ENCODE measurements at regions not wholly inside any gene's neighbourhood (a gene's known extent, or its start where the extent isn't known, plus 50 kb on each side); places are given as distances from the start of the nearest gene placed in this dataset.
"Not testable (repeated sequence)": the region's sequence is repeated elsewhere in the genome, so short reads cannot be mapped to it uniquely, and the experiment has no call there.

GRCh38 chr21:21997390-21998333 is 999.5 kb downstream of the NCAM2 start:
- Mint-ChIP-seq H3K9me3 (peaks cover 27% of the 10 kb centered on the region), H3K27me3 (ENCODE audit: low read depth) (no peaks in the 10 kb centered on the region), H3K4me1 (ENCODE audit: low read depth) (no peaks in the 10 kb centered on the region), H3K27ac (no peak overlapping the region), H3K4me3 (ENCODE audit: low read depth) (no peak overlapping the region), H3K36me3 (ENCODE audit: low read depth) (no peaks in the 10 kb centered on the region)
- intact Hi-C loops (cut with micrococcal nuclease), result no loop called here
- no peak for DNase-seq (ENCODE audit: low spot score)

- Mint-ChIP-seq H3K27ac (no peak overlapping the region), H3K36me3 (ENCODE audit: low read depth) (no peaks in the 10 kb centered on the region), H3K27me3 (ENCODE audit: low read depth) (no peaks in the 10 kb centered on the region), H3K4me3 (ENCODE audit: low read depth) (no peak overlapping the region), H3K9me3 (peaks cover 15% of the 10 kb centered on the region), H3K4me1 (ENCODE audit: low read depth) (no peaks in the 10 kb centered on the region)
- no peak for DNase-seq (ENCODE audit: low spot score)
- intact Hi-C loops (cut with micrococcal nuclease), result no loop called here
Observed at GRCh38 chr21:22019766-22020165, 1021.6 kb downstream of the NCAM2 start.

DNA sequence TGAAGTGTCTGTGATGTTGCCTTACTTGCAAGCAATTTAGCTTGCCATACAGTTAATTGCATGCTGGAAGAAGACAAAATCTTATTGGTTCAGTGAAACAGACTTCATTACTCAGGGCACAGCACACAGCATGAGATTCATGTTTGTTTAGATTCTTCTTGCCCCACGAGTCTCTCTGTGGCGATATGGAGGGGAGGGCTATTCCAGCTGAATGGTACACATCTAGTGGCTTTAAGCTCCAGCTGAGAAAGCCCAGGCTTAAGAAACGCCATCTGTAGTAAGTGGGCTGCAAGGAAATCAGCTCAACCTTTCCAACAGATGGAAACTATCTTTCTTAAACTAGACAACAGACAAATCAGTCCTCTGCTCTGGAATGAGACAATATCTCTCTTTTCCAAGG is 1022.0 kb downstream of the NCAM2 start:
- intact Hi-C loops (cut with micrococcal nuclease), result no loop called here
- H3K9me3 Mint-ChIP-seq, result peaks cover 15% of the 10 kb centered on the region
- no peak for DNase-seq (ENCODE audit: low spot score)
- H3K4me1 Mint-ChIP-seq (ENCODE audit: low read depth), result no peaks in the 10 kb centered on the region
- no peaks in the 10 kb centered on the region for H3K27me3 Mint-ChIP-seq (ENCODE audit: low read depth)
- no peak overlapping the region for H3K4me3 Mint-ChIP-seq (ENCODE audit: low read depth)
- no peaks in the 10 kb centered on the region for H3K36me3 Mint-ChIP-seq (ENCODE audit: low read depth)
- no peak overlapping the region for H3K27ac Mint-ChIP-seq

DNA sequence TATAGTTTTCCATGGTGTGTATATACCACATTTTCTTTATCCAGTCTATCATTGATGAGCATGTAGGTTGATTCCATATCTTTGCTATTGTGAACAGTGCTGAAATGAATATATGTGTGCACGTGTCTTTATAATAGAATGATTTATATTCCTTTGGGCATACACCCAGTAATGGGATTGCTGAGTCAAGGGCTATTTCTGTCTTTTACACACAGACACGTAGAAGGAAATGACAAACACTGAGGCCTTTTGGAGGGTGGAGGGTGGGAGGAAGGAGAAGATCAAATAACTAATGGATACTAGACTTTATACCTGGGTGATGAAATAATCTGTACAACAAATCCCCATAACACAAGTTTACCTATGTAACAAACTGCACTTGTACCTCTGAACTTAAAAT is 1025.7 kb downstream of the NCAM2 start:
- DNase-seq (ENCODE audit: low spot score); H3K27ac Mint-ChIP-seq; H3K9me3 Mint-ChIP-seq; intact Hi-C loops (cut with micrococcal nuclease); H3K4me1 Mint-ChIP-seq (ENCODE audit: low read depth); H3K4me3 Mint-ChIP-seq (ENCODE audit: low read depth); H3K27me3 Mint-ChIP-seq (ENCODE audit: low read depth); H3K36me3 Mint-ChIP-seq (ENCODE audit: low read depth): not testable (repeated sequence)

GRCh38 chr21:22044431-22044830 is 1046.2 kb downstream of the NCAM2 start:
- intact Hi-C loops (cut with micrococcal nuclease), result no loop called here
- Mint-ChIP-seq H3K4me1 (ENCODE audit: low read depth) (no peaks in the 10 kb centered on the region), H3K36me3 (ENCODE audit: low read depth) (no peaks in the 10 kb centered on the region), H3K27me3 (ENCODE audit: low read depth) (no peaks in the 10 kb centered on the region), H3K4me3 (ENCODE audit: low read depth) (no peak overlapping the region), H3K9me3 (peaks cover 7% of the 10 kb centered on the region), H3K27ac (no peak overlapping the region)
- DNase-seq (ENCODE audit: low spot score), result no peak

- no peaks in the 10 kb centered on the region for H3K27me3 Mint-ChIP-seq (ENCODE audit: low read depth)
- H3K27ac Mint-ChIP-seq, result no peak overlapping the region
- intact Hi-C loops (cut with micrococcal nuclease), result no loop called here
- no peaks in the 10 kb centered on the region for H3K36me3 Mint-ChIP-seq (ENCODE audit: low read depth)
- no peaks in the 10 kb centered on the region for H3K4me1 Mint-ChIP-seq (ENCODE audit: low read depth)
- no peak for DNase-seq (ENCODE audit: low spot score)
- no peaks in the 10 kb centered on the region for H3K9me3 Mint-ChIP-seq
- no peak overlapping the region for H3K4me3 Mint-ChIP-seq (ENCODE audit: low read depth)
Observed at GRCh38 chr21:22046576-22046975, 1048.4 kb downstream of the NCAM2 start.

DNA sequence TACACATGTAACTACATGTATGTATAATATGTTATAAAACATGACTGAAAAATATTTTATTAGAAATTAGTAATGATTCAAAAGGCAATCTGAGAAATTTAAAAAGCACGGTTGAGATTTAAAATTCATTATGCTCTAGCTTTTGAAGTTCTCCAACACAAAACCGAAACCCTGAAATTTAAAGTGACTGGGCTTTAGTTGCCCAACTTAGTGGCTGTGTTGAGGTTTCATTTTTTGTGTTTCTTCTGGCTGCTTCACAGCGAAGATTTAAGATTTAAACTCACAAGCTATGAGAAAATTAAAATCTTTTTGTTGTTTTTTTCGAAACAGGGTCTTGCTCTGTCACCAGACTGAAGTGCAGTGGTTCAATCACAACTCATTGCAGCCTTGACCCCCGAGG is 1058.7 kb downstream of the NCAM2 start:
- intact Hi-C loops (cut with micrococcal nuclease), result no loop called here
- no peaks in the 10 kb centered on the region for H3K36me3 Mint-ChIP-seq (ENCODE audit: low read depth)
- H3K27me3 Mint-ChIP-seq (ENCODE audit: low read depth), result no peaks in the 10 kb centered on the region

DNA sequence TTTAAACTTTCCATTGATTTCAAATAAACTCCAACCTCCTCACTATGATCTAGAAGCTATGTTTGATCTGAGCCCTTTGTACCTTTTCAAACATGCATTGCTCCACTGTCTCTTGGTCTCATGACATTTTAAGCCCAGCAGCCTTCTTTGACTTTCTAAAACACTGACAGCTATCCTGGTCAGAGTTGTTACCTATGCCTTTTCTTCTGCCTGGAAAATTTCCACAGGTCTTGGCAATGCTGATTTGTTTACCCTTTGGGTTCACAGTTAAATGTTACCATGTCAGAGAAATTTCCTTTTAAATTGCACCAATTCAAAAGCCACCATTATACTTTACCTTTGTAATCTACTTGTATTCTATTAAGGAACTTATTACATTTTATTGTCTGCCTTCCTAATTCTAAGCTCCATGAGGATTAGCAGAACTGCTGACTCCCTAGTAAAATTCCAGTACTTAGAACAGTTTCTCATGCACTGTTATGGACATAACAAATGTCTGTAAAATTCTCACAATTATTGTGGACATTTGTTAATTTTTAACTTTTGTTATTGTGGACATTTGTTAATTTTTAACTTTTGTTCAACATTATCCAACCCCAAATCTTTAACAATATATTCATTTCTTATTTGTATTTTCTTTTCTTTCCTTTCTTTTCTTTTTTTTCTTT is 1064.4 kb downstream of the NCAM2 start:
- DNase-seq (ENCODE audit: low spot score), result no peak
- no peaks in the 10 kb centered on the region for H3K4me1 Mint-ChIP-seq (ENCODE audit: low read depth)
- H3K27ac Mint-ChIP-seq, result no peak overlapping the region
- peaks cover 13% of the 10 kb centered on the region for H3K9me3 Mint-ChIP-seq
- H3K27me3 Mint-ChIP-seq (ENCODE audit: low read depth), result no peaks in the 10 kb centered on the region
- H3K4me3 Mint-ChIP-seq (ENCODE audit: low read depth), result no peak overlapping the region
- intact Hi-C loops (cut with micrococcal nuclease), result no loop called here
- H3K36me3 Mint-ChIP-seq (ENCODE audit: low read depth), result no peaks in the 10 kb centered on the region

More for the DNA sequence above, 1058.7 kb downstream of the NCAM2 start:
- no peak for DNase-seq (ENCODE audit: low spot score)
- H3K9me3 Mint-ChIP-seq, result peaks cover 9% of the 10 kb centered on the region
- H3K4me1 Mint-ChIP-seq (ENCODE audit: low read depth), result no peaks in the 10 kb centered on the region
- H3K4me3 Mint-ChIP-seq (ENCODE audit: low read depth), result no peak overlapping the region
- H3K27ac Mint-ChIP-seq, result no peak overlapping the region

DNA sequence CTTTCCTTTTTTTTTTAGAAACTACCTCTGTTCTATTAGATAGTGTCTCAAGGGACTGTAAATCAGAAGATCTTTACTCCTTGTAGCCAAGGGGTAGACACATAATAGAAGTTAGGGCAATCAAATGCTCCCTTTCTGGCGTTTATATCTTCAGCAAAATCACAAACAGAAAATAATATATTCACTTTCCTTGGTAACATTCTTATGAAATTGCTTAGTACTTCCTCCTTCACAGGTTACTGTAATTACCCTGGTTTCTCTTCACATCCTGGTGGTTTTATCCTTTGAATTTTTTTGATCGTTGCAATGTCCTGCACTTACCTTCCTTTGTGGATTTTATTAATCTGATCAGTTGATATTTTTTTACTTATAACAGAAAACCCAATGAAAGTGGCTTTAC is 1064.9 kb downstream of the NCAM2 start:
- intact Hi-C loops (cut with micrococcal nuclease), result no loop called here
- no peak for DNase-seq (ENCODE audit: low spot score)
- Mint-ChIP-seq H3K4me3 (ENCODE audit: low read depth) (no peak overlapping the region), H3K27me3 (ENCODE audit: low read depth) (no peaks in the 10 kb centered on the region), H3K27ac (no peak overlapping the region), H3K4me1 (ENCODE audit: low read depth) (no peaks in the 10 kb centered on the region), H3K36me3 (ENCODE audit: low read depth) (no peaks in the 10 kb centered on the region), H3K9me3 (peaks cover 13% of the 10 kb centered on the region)

DNA sequence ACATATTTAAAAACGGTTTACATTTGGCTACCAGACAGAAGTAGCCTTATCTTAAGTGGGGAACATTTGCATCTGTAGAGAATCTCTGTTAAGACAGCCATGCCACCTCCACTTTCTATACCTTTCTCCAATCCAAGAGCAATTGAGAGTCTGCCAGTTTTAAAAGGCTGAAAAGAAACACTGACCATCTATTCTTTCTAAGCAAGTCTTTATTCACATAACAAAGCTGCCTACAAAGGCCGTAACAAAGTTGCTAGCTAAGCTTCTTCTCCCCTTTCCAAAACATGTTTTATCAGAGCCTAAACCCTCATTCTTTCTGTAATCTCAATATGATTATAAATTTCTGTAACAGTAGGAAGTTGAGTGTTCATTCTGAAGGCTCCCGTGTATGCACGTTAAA is 1078.3 kb downstream of the NCAM2 start:
- Mint-ChIP-seq H3K36me3 (ENCODE audit: low read depth) (no peaks in the 10 kb centered on the region), H3K9me3 (peaks cover 4% of the 10 kb centered on the region), H3K27me3 (ENCODE audit: low read depth) (no peaks in the 10 kb centered on the region), H3K4me3 (ENCODE audit: low read depth) (no peak overlapping the region), H3K27ac (no peak overlapping the region), H3K4me1 (ENCODE audit: low read depth) (no peaks in the 10 kb centered on the region)
- no peak for DNase-seq (ENCODE audit: low spot score)
- intact Hi-C loops (cut with micrococcal nuclease), result no loop called here

DNA sequence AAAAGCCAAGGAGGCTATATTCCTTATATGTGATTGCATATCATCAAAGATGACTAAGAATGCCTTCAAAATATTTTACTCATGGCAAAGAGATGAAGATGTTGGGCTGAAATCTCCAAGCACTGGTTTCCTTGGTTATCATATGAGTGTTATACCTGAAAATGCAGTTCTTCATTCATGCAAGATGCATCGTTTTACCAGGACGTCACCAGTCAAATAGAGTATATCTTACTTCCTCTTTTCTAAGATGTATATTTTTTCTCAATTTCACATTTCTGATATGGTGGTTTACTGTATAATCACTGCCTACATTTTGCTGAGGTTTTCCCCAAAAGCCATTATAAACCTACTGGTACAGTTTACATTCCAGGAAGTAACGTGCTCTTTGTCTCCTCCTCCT is 1085.7 kb downstream of the NCAM2 start:
- peaks cover 9% of the 10 kb centered on the region for H3K9me3 Mint-ChIP-seq
- H3K27ac Mint-ChIP-seq, result no peak overlapping the region
- no peak overlapping the region for H3K4me3 Mint-ChIP-seq (ENCODE audit: low read depth)
- H3K27me3 Mint-ChIP-seq (ENCODE audit: low read depth), result no peaks in the 10 kb centered on the region
- H3K36me3 Mint-ChIP-seq (ENCODE audit: low read depth), result no peaks in the 10 kb centered on the region
- DNase-seq (ENCODE audit: low spot score), result no peak
- no peaks in the 10 kb centered on the region for H3K4me1 Mint-ChIP-seq (ENCODE audit: low read depth)
- intact Hi-C loops (cut with micrococcal nuclease), result no loop called here

DNA sequence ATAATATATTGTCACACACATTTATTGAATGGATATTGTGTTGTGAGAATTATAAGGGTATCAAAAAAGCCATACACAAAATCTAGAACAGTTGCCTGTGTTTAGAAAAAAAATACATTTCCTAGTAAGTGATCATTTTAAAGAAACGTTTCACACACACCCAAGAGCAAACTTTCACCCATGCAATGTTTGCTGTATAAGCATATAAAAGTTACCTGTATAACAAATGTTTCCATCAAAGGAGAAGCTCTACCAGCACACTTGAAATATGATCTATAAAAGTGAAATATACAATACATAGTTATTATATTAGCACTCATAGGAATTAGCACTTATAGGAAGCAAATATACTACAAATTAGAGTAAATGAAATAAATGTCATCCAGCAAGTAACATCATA is 1098.1 kb downstream of the NCAM2 start:
- Mint-ChIP-seq H3K9me3 (peaks cover 5% of the 10 kb centered on the region), H3K27ac (no peak overlapping the region), H3K4me3 (ENCODE audit: low read depth) (no peak overlapping the region), H3K4me1 (ENCODE audit: low read depth) (no peaks in the 10 kb centered on the region), H3K27me3 (ENCODE audit: low read depth) (no peaks in the 10 kb centered on the region), H3K36me3 (ENCODE audit: low read depth) (no peaks in the 10 kb centered on the region)
- intact Hi-C loops (cut with micrococcal nuclease), result no loop called here
- DNase-seq (ENCODE audit: low spot score), result no peak

DNA sequence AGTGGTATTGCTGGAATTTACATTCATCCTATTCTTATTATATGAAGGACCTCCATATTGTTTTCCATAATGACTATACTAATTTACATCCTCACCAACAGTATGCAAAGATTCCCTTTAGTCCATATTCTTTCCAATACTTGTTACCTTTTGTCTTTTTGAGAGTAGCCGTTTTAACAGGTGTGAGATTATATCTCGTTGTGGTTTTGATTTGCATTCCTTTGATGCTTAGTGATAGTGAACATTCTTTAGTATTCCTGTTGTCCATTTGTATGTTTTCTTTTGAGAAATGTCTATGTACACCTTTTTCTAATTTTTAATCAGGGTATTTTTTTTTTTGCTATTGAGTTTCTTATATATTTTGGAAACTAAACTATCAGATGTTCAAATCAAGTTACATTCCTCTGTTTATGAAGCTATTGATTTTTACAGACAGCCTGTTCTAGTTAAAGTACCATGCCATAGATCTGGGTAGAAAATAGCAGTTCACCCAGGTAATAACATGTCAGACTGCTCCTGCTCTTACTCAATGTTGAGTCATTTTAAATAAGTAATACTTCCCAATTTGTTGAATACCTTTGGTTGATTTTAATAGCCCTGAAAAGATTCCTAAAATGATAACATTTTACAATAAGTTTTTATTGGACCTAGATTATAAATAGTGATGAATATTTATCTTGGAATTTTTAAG is 1108.7 kb downstream of the NCAM2 start:
- H3K27ac Mint-ChIP-seq, result no peak overlapping the region
- H3K4me1 Mint-ChIP-seq (ENCODE audit: low read depth), result no peaks in the 10 kb centered on the region
- no peaks in the 10 kb centered on the region for H3K36me3 Mint-ChIP-seq (ENCODE audit: low read depth)
- H3K4me3 Mint-ChIP-seq (ENCODE audit: low read depth), result no peak overlapping the region
- H3K9me3 Mint-ChIP-seq, result peaks cover 9% of the 10 kb centered on the region
- intact Hi-C loops (cut with micrococcal nuclease), result no loop called here
- no peak for DNase-seq (ENCODE audit: low spot score)
- no peaks in the 10 kb centered on the region for H3K27me3 Mint-ChIP-seq (ENCODE audit: low read depth)
